Renal cortex interstitium (tissue), 11 donors: ENCODE measurements at regions not wholly inside any gene's neighbourhood (a gene's known extent, or its start where the extent isn't known, plus 50 kb on each side); places are given as distances from the start of the nearest gene placed in this dataset.
"Not testable (repeated sequence)": the region's sequence is repeated elsewhere in the genome, so short reads cannot be mapped to it uniquely, and the experiment has no call there.

Experiments used
- DNase-seq, 11 donors: peaks; one replicate each; pipeline ENCODE4 v3.0.0-alpha.2; 2013; ENCODE audit warnings: low read depth in 9 of 11, low spot score in 4 of 11; ENCODE audit errors: extremely low read depth in 1 of 11

GRCh38 chr9:102521097-102521755 lies 473.9 kb upstream of the CYLC2 start:
- DNase-seq, result no peak

DNA sequence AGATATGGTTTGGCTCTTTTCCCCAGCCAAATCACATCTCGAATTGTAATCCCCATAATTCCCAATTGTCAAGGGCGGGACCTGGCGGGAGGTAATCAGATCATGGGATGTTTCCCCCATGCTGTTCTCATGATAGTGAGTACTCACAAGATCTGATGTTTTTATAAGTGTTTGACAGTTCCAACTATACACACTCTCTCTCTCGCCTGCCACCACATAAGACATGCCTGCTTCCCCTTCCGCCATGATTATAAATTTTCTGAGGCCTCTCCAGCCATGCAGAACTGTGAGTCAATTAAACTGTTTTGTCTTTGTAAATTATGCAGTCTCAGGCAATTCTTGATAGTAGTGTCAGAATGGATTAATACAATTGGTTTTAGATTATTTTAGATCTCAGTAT lies 475.7 kb upstream of the CYLC2 start:
- no peak for DNase-seq

DNA sequence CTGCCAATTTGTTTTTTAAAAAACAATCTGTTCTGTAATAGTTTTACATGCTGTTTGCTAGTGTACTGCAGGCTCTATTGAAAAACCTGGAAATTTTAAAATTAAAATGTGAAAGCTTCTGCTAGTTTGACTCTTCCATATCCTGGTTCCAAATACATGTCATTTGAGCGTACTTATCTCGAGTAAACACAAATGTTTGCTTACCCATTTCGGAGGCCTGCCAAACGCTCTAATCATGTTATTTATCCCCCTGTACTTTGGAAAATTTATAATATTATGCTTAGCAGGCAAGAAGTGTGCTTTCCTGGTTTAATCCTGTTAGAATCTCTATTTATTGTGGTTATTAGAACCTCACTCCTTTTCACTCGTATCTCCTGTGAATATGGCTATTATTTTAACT lies 476.8 kb upstream of the CYLC2 start:
- DNase-seq, result no peak

DNA sequence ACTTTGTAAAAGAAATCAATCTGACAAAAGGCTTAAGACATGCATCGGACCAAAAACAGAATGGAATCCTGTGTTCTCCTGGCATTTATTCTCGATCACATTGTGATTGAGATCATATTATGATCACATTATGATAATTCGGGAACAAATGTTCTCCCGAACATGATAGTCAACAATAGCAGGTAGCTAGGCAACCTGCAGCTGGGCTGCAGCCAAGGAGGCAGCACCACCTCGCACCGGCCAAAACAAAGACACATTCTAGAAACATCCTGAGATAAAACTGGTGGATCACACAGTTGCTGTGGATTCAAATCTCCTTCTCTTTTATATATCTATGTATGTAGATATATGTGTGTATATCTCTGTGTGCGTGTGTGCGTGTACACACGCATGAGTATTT lies 480.6 kb upstream of the CYLC2 start:
- no peak for DNase-seq

GRCh38 chr9:102507044-102507687 lies 488.0 kb upstream of the CYLC2 start:
- no peak for DNase-seq

DNA sequence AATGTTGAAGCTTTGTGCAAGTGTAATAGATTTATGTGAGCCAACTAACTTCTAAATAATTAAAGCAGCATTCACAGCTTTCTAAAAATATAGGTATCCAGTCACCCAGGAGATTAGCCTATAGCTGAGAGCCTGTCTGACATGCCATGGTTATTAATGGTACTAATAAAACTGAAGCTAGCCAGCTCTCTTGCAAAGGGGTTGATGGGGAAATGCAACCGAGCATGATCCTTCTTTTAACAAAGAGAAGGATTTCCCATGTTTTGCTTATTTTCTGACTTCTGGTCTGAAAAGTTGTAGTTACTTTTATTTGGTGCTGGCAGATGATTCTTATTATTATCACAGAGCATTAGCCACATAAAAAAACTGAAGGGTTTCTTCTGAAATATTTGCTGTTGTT lies 488.7 kb upstream of the CYLC2 start:
- DNase-seq, result peak; percentile 9 to 51 (median 41)

DNA sequence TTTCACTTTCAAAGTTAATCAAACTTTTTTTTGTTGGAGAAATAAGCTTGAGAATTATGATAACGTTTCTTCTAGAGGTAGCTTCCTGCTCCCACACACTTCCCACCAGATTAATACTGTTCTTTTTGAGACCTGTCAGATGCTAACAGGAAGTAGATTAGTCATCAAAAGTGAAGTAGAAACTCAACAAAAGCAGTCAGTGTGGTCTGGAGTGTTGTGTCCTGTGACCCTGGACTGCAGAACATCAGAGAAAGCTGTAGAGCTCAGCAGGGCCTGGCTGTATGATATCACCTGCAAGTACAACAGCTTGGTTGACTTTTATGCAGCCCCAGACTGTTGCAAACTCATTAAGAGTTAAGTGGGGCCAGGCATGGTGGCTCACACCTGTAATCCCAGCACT lies 495.7 kb upstream of the CYLC2 start:
- DNase-seq, result no peak

DNA sequence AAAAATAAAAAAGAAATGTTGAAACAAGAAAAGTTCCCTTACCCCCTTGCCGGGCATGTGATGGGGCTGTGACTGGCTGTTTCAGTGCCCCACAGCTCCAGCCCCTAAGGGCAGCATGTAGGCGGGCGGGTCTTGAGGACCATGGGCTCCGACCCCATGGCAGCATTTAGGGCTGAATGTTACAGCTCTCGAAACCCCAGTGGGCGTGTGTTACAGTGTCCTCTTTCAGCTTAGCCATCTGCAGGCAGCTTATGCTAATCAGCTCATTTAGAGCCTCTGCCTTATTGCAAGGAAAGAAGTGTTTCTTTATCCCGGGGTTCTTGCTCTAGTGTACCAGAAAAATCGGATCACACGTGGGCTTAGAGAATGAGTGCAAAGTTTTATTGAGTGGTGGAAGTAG lies 497.4 kb upstream of the CYLC2 start:
- no peak for DNase-seq

- DNase-seq, result not testable (repeated sequence)
Measured at GRCh38 chr9:102486976-102487375, 508.2 kb upstream of the CYLC2 start.

DNA sequence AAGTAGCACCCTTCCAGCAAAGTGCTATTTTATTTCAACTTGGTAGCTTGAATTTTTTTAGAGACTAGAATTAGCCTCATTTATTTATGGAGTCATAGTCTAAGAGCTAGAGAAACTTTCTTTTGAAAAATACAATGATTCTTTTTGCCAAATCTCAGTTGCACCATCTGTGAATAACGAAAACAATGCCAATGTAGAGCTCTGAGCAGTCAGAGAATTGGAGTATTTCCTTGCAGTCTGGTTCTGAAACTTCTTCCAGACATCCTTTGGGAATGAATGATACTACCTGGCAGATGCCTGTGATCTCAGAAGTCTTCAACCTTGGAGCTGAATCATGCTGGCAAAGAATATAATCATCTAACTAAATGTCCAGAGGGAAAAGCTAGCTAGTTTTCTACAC lies 511.5 kb upstream of the CYLC2 start:
- DNase-seq, result no peak

GRCh38 chr9:102482776-102483175 lies 512.4 kb upstream of the CYLC2 start:
- DNase-seq, result no peak

DNA sequence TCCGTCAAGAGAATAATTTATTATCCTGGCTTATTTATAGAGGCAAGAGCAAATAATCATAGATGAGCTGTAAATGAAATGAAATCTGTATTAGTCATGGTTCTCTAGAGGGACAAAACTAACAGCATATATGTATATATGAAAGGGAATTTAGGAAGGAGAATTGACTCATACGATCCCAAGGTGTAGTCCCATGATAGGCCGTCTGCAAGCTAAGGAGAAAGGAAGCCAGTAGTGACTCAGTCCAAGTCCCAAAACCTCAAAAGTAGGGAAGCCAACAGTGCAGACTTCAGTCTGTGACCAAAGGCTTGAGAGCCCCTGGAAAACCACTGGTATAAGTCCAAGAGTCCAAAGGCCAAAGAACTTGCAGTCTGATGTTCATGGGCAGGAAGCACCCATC lies 515.9 kb upstream of the CYLC2 start:
- no peak for DNase-seq

DNA sequence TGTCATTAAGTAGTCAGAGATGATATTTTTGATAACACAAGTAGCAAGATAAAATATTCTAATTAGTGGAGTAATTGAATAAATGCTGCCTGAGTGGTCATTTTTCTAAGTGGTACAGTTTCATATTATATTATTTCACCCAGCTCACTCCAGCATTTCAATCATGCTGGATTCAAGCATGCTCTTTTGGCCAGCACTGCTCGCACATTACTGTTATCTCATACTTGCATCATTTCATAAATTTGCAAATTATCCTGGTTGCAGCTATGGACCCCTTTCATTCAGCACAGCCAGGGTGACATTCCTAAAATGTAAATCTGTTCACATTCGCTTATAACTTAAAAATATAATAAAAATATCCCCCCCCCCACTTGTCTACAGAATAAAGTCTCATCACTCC lies 520.8 kb upstream of the CYLC2 start:
- DNase-seq, result no peak

DNA sequence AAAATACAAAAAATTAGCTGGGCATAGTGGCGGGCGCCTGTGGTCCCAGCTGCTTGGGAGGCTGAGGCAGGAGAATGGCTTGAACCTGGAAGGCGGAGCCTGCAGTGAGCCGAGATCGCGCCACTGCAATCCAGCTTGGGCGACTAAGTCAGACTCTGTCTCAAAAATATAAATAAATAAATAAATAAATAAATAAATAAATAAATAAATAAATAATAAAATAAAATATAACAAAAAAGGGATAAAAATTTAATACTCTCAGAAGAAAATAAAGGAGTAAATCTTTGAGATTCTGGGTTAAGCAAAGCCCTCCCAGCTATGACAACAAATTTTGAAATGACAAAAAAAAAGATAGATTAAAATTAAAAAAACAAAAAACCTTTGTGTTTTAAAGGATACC lies 525.7 kb upstream of the CYLC2 start:
- not testable (repeated sequence) for DNase-seq

- DNase-seq, result no peak
Measured at GRCh38 chr9:102461156-102461819, 533.8 kb upstream of the CYLC2 start.

GRCh38 chr9:102459828-102460227 lies 535.3 kb upstream of the CYLC2 start:
- no peak for DNase-seq

DNA sequence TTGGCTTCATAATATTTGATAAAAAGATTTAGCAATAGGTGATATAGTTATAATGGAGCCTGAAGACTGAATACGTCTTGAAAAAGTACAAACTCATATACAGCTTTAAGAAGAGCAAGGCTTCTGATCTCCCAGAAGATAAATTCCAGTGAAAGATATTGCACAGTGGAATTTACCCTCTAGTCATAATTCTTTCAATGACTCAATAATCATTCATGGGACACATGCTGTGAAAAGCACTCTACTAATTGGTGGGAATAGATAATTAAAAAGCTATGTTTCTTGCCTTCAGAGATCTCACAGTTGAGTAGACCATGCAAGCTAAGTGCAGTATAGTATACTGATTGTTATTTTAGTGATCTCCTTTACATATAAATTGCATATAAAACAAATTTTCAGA lies 538.6 kb upstream of the CYLC2 start:
- no peak for DNase-seq

DNA sequence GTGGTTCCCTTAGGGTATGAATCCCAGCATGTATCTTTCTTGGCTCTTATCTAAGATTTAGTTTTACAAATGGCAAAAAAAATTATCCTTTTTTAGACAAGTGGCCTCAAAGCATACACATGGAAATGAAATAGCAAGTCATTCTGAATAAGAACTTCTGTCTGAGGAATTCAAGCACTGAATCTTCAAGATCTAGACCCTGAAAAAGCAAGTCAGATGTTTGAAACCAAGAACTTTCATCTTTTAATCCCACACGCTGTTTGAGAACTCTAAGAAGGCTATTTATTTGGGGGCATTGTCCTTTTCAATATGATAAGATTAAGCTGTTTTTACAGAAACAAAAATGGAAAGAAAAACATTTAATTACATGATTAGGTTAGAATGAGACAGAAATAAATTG lies 549.2 kb upstream of the CYLC2 start:
- no peak for DNase-seq

GRCh38 chr9:102445181-102445747 lies 549.9 kb upstream of the CYLC2 start:
- DNase-seq, result no peak

- DNase-seq, result no peak
Measured at GRCh38 chr9:102439583-102439982, 555.5 kb upstream of the CYLC2 start.
